Body of pancreas (tissue), 4 donors: ENCODE measurements at regions not wholly inside any gene's neighbourhood (a gene's known extent, or its start where the extent isn't known, plus 50 kb on each side); places are given as distances from the start of the nearest gene placed in this dataset.
"Not testable (repeated sequence)": the region's sequence is repeated elsewhere in the genome, so short reads cannot be mapped to it uniquely, and the experiment has no call there.

Source experiments
- POLR2A ChIP-seq, 3 donors: fragments of 450-650 bp; IDR thresholded peaks; one replicate each; pipeline ENCODE4 v1.6.1; 2016; ENCODE audit warnings: antibody characterized with exemption in 3 of 3, mild to moderate bottlenecking in 2 of 3
- TF ChIP-seq, protein P1 (sequence below), 7 experiments: fragments of 450-650 bp in 4 of 7; fragments of 200-600 bp in 3 of 7; sonication (generic) in 3 of 7; IDR thresholded peaks; one replicate each; pipeline ENCODE4 v1.5.1; 2016 to 2019; ENCODE audit warnings: antibody characterized with exemption in 7 of 7

DNA sequence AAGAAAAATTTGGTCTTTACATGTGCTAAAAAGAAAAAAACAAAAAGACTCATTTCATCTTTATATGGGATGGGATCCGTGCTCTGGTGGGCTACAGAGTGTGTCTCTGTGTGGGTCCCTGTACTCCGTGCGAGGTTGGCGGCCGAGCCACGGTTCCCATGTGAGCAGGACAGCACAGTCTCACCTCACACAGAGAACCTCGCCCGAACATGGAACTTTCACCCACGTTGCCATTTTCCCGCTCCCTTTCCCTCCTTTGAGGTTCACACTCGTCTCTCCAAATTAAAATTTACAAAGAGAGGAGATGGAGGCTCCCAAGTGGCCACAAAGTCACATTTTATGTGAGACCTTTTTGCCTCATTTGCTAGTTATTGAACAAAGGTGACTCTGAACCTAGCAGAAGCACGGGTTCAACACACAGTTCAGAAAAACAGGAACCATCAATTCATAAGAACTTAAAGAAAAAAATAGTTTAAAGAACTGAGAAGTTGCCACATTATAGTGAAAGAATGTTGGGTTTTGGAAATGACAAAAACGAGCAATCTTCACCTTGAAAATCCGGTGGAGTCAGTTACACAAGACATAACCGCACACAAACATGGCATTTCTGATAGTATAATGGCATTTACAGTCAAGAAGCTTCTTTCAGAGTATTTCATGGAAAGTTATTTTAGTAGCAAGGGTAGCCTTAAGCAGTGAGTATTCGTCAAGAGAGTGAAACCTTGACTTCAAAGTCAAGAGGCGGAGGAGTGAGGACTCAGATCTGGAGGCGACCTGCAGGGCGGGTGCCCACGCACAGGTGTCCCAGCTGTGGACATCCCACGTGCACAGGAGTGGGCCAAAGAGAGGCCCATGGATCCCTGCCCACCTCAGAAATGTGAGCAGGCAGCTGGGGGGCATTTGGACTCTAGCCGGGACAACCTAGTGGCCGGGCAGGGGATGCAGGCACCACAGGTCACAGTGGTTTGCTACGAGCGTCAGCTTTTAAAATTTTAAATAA, 277.2 kb upstream of the PLGLB2 start:
- TF ChIP-seq, protein P1, sequence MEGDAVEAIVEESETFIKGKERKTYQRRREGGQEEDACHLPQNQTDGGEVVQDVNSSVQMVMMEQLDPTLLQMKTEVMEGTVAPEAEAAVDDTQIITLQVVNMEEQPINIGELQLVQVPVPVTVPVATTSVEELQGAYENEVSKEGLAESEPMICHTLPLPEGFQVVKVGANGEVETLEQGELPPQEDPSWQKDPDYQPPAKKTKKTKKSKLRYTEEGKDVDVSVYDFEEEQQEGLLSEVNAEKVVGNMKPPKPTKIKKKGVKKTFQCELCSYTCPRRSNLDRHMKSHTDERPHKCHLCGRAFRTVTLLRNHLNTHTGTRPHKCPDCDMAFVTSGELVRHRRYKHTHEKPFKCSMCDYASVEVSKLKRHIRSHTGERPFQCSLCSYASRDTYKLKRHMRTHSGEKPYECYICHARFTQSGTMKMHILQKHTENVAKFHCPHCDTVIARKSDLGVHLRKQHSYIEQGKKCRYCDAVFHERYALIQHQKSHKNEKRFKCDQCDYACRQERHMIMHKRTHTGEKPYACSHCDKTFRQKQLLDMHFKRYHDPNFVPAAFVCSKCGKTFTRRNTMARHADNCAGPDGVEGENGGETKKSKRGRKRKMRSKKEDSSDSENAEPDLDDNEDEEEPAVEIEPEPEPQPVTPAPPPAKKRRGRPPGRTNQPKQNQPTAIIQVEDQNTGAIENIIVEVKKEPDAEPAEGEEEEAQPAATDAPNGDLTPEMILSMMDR (IDR thresholded peaks at IDR 0.05), result not testable (repeated sequence)
- TF ChIP-seq POLR2A (IDR thresholded peaks at IDR 0.05), result not testable (repeated sequence)
